ENCODE measurements at regions not wholly inside any gene's neighbourhood (a gene's known extent, or its start where the extent isn't known, plus 50 kb on each side); places are given as distances from the start of the nearest gene placed in this dataset.

DNA sequence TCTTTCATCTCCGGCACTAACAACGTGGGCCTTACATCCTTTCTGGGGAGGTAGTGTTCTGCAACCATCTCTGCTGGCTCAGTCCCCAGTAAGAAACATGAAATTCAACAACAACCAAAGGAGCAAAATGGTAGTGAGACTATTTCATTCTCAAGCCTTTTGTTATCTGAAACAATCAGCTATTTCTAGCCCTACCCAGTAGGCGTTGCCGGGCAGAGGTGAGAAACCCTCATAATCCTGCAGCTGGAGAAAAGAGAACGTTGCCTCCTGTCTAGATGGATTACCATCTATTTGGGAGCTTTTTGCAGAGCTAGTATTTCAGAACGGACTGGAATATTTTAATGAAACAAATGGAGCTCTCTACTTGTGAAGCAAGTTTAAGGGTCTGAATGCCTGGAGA is 66.4 kb upstream of the GPR174 start:
- H3K36me3 Mint-ChIP-seq: no peaks in the 10 kb centered on the region
- no peak for DNase-seq
- intact Hi-C loops (cut with micrococcal nuclease): no loop called here
- Histone ChIP-seq H3K4me3 (replicated peaks in 1 of 3; ENCODE audit: low read depth in 2 of 3, low read length in 3 of 3) (no peak overlapping the region), H2AFZ (ENCODE audit: insufficient read depth, low read depth, low read length, poor library complexity, severe bottlenecking) (no peak overlapping the region), H3K9me3 (replicated peaks in 1 of 2; ENCODE audit: control insufficient read depth in 1 of 2, insufficient read depth in 1 of 2, low read length in 2 of 2) (no peaks in the 10 kb centered on the region), H3K79me2 (ENCODE audit: insufficient read depth, low read length) (no peaks in the 10 kb centered on the region), H4K20me1 (ENCODE audit: insufficient read depth, low read length) (no peaks in the 10 kb centered on the region), H3K27me3 (ENCODE audit: control insufficient read depth in 2 of 2, insufficient read depth in 2 of 2, low read length in 2 of 2) (no peaks in the 10 kb centered on the region), H3K36me3 (replicated peaks in 1 of 2; ENCODE audit: control insufficient read depth in 1 of 2, insufficient read depth in 2 of 2, low read length in 2 of 2) (no peaks in the 10 kb centered on the region), H3K4me1 (ENCODE audit: control insufficient read depth in 1 of 2, insufficient read depth in 2 of 2, low read length in 2 of 2) (no peaks in the 10 kb centered on the region), H3K27ac (ENCODE audit: low read depth in 1 of 2, low read length in 2 of 2) (no peak overlapping the region), H3K9ac (ENCODE audit: insufficient read depth, low read length, poor library complexity, severe bottlenecking) (no peak overlapping the region), H3K4me2 (replicated peaks; ENCODE audit: extremely low read depth, low read length, poor library complexity, severe bottlenecking) (no peak overlapping the region)
- H3K9me3 Mint-ChIP-seq: peaks cover 0 to 5% (median 0%) of the 10 kb centered on the region in 7 donors
- TF ChIP-seq, protein P1, sequence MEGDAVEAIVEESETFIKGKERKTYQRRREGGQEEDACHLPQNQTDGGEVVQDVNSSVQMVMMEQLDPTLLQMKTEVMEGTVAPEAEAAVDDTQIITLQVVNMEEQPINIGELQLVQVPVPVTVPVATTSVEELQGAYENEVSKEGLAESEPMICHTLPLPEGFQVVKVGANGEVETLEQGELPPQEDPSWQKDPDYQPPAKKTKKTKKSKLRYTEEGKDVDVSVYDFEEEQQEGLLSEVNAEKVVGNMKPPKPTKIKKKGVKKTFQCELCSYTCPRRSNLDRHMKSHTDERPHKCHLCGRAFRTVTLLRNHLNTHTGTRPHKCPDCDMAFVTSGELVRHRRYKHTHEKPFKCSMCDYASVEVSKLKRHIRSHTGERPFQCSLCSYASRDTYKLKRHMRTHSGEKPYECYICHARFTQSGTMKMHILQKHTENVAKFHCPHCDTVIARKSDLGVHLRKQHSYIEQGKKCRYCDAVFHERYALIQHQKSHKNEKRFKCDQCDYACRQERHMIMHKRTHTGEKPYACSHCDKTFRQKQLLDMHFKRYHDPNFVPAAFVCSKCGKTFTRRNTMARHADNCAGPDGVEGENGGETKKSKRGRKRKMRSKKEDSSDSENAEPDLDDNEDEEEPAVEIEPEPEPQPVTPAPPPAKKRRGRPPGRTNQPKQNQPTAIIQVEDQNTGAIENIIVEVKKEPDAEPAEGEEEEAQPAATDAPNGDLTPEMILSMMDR (IDR thresholded peaks at IDR 0.05): no peak
- H3K4me3 Mint-ChIP-seq: no peak overlapping the region
- peaks cover 5% of the 10 kb centered on the region for H3K4me1 Mint-ChIP-seq
- peaks cover 0 to 1% (median 0%) of the 10 kb centered on the region in 3 donors for H3K27me3 Mint-ChIP-seq (ENCODE audit: low read depth in 3 of 3)
- 80% methylated on average over 1 of the region's 6 CpGs for WGBS (ENCODE audit: insufficient coverage)
- no peak overlapping the region for H3K27ac Mint-ChIP-seq

DNA sequence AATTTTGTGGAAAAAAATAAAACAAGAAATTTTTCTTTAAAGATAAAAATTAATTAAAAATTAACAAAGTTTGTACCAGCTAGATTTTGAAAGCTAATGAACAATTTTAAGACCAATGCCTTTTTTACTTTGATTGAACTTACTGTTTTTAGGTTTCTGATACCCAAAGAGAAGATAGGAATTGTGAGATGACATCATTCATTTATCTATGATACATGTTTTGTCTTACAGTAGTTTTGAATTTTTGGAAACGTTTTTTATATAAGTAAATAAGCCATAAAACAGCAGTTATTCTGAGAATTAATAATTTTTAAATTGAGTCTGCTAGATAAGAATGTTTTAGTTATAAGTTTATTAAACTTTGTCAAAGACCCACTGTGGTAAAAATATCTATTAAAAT is 65.0 kb upstream of the GPR174 start:
- peaks cover 0 to 1% (median 0%) of the 10 kb centered on the region in 3 donors for H3K27me3 Mint-ChIP-seq (ENCODE audit: low read depth in 3 of 3)
- Histone ChIP-seq H2AFZ (ENCODE audit: insufficient read depth, low read depth, low read length, poor library complexity, severe bottlenecking) (no peak overlapping the region), H3K27me3 (ENCODE audit: control insufficient read depth in 2 of 2, insufficient read depth in 2 of 2, low read length in 2 of 2) (no peaks in the 10 kb centered on the region), H3K9ac (ENCODE audit: insufficient read depth, low read length, poor library complexity, severe bottlenecking) (no peak overlapping the region), H3K27ac (ENCODE audit: low read depth in 1 of 2, low read length in 2 of 2) (no peak overlapping the region), H3K79me2 (ENCODE audit: insufficient read depth, low read length) (no peaks in the 10 kb centered on the region), H3K9me3 (replicated peaks in 1 of 2; ENCODE audit: control insufficient read depth in 1 of 2, insufficient read depth in 1 of 2, low read length in 2 of 2) (no peaks in the 10 kb centered on the region), H3K4me2 (replicated peaks; ENCODE audit: extremely low read depth, low read length, poor library complexity, severe bottlenecking) (no peak overlapping the region), H3K4me3 (replicated peaks in 1 of 3; ENCODE audit: low read depth in 2 of 3, low read length in 3 of 3) (no peak overlapping the region), H3K4me1 (ENCODE audit: control insufficient read depth in 1 of 2, insufficient read depth in 2 of 2, low read length in 2 of 2) (no peaks in the 10 kb centered on the region), H3K36me3 (replicated peaks in 1 of 2; ENCODE audit: control insufficient read depth in 1 of 2, insufficient read depth in 2 of 2, low read length in 2 of 2) (no peaks in the 10 kb centered on the region), H4K20me1 (ENCODE audit: insufficient read depth, low read length) (no peaks in the 10 kb centered on the region)
- DNase-seq: no peak
- intact Hi-C loops (cut with micrococcal nuclease): no loop called here
- no CpG with 5 or more reads among the region's 1 CpG for WGBS (ENCODE audit: insufficient coverage)
- H3K36me3 Mint-ChIP-seq: no peaks in the 10 kb centered on the region
- no peak overlapping the region for H3K4me3 Mint-ChIP-seq
- peaks cover 0 to 2% (median 0%) of the 10 kb centered on the region in 7 donors for H3K9me3 Mint-ChIP-seq
- no peak overlapping the region for H3K27ac Mint-ChIP-seq
- TF ChIP-seq, protein P1 (IDR thresholded peaks at IDR 0.05): no peak
- peaks cover 5% of the 10 kb centered on the region for H3K4me1 Mint-ChIP-seq

Data from CD14-positive monocyte (primary cell).